B cell (primary cell): ENCODE measurements at regions not wholly inside any gene's neighbourhood (a gene's known extent, or its start where the extent isn't known, plus 50 kb on each side); places are given as distances from the start of the nearest gene placed in this dataset.

Experiments used
- EZH2 ChIP-seq: IDR thresholded peaks from 2 replicates; pipeline ENCODE4 v1.6.1; 2012; ENCODE audit warnings: borderline replicate concordance, low read depth, mild to moderate bottlenecking, moderate library complexity, low read length; ENCODE audit not compliant: insufficient read depth, poor library complexity, severe bottlenecking
- TF ChIP-seq, protein P1 (sequence below): fragments of 200-600 bp; IDR thresholded peaks from one replicate; pipeline ENCODE4 v1.8.0; 2022; ENCODE audit warnings: antibody characterized with exemption, mild to moderate bottlenecking

GRCh38 chr4:14842964-14843630 is 159.2 kb upstream of the CPEB2 start:
- TF ChIP-seq, protein P1, sequence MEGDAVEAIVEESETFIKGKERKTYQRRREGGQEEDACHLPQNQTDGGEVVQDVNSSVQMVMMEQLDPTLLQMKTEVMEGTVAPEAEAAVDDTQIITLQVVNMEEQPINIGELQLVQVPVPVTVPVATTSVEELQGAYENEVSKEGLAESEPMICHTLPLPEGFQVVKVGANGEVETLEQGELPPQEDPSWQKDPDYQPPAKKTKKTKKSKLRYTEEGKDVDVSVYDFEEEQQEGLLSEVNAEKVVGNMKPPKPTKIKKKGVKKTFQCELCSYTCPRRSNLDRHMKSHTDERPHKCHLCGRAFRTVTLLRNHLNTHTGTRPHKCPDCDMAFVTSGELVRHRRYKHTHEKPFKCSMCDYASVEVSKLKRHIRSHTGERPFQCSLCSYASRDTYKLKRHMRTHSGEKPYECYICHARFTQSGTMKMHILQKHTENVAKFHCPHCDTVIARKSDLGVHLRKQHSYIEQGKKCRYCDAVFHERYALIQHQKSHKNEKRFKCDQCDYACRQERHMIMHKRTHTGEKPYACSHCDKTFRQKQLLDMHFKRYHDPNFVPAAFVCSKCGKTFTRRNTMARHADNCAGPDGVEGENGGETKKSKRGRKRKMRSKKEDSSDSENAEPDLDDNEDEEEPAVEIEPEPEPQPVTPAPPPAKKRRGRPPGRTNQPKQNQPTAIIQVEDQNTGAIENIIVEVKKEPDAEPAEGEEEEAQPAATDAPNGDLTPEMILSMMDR, result no peak
- no peak for TF ChIP-seq EZH2
